Spleen (tissue), 11 donors: ENCODE measurements at regions not wholly inside any gene's neighbourhood (a gene's known extent, or its start where the extent isn't known, plus 50 kb on each side); places are given as distances from the start of the nearest gene placed in this dataset.

ENCODE experiments used
- DNase-seq: peaks from one replicate; pipeline ENCODE4 v3.0.0-alpha.2; 2020
- H3K27ac ChIP-seq, 8 donors: fragments of 200-600 bp; sonication (generic) in 7 of 8; 1 replicate in 4 of 8; 2 replicates in 4 of 8; pipeline versions ENCODE4 v1.5.0 to v1.8.0; 2016 to 2021; ENCODE audit warnings: inconsistent platforms in 4 of 8, mild to moderate bottlenecking in 4 of 8, moderate library complexity in 1 of 8
- H3K27me3 ChIP-seq, 7 donors: fragments of 200-600 bp; sonication (generic) in 6 of 7; replicated peaks in 1 of 7; 1 replicate in 4 of 7; 2 replicates in 3 of 7; pipeline versions ENCODE4 v1.5.0 to v1.8.0; 2016 to 2021; ENCODE audit warnings: inconsistent platforms in 3 of 7, mild to moderate bottlenecking in 1 of 7
- H3K36me3 ChIP-seq, 6 donors: fragments of 200-600 bp; sonication (generic) in 5 of 6; 1 replicate in 4 of 6; 2 replicates in 2 of 6; pipeline versions ENCODE4 v1.5.0 to v1.8.0; 2016 to 2021; ENCODE audit warnings: inconsistent platforms in 2 of 6
- H3K4me1 ChIP-seq, 6 donors: fragments of 200-600 bp; sonication (generic) in 5 of 6; 1 replicate in 3 of 6; 2 replicates in 3 of 6; pipeline versions ENCODE4 v1.5.0 to v1.8.0; 2016 to 2021; ENCODE audit warnings: inconsistent platforms in 3 of 6
- H3K4me3 ChIP-seq, 8 donors: fragments of 200-600 bp; sonication (generic) in 7 of 8; 1 replicate in 4 of 8; 2 replicates in 4 of 8; pipeline versions ENCODE4 v1.5.0 to v1.8.0; 2016 to 2021; ENCODE audit warnings: inconsistent platforms in 4 of 8, mild to moderate bottlenecking in 4 of 8, moderate library complexity in 2 of 8
- H3K9me3 ChIP-seq, 8 donors: fragments of 200-600 bp; sonication (generic) in 7 of 8; 1 replicate in 4 of 8; 2 replicates in 4 of 8; pipeline versions ENCODE4 v1.5.0 to v1.8.0; 2016 to 2021; ENCODE audit warnings: inconsistent platforms in 4 of 8
- CTCF ChIP-seq, 11 experiments: fragments of 200-600 bp in 7 of 11; fragments of 450-650 bp in 4 of 11; sonication (generic) in 4 of 11; IDR thresholded peaks in 8 of 11; conservative IDR thresholded peaks in 3 of 11; 1 replicate in 7 of 11; 2 replicates in 4 of 11; pipeline versions ENCODE4 v1.4.0 to v1.8.0; 2016 to 2021; ENCODE audit warnings: antibody characterized with exemption in 11 of 11, inconsistent platforms in 4 of 11, mild to moderate bottlenecking in 1 of 11
- POLR2A ChIP-seq, 3 donors: fragments of 450-650 bp; IDR thresholded peaks; one replicate each; pipeline ENCODE4 v1.5.1; 2017; ENCODE audit warnings: antibody characterized with exemption in 3 of 3, mild to moderate bottlenecking in 1 of 3
- POLR2AphosphoS5 ChIP-seq, 3 donors: sonication (generic); formaldehyde crosslinking; IDR thresholded peaks; one replicate each; pipeline ENCODE4 v1.5.1; 2017; ENCODE audit warnings: antibody characterized with exemption in 3 of 3
- WGBS, 5 donors: extraction: QIAGEN DNeasy Blood & Tissue Kit in 3 of 5; methylation state at CpG; one replicate each; pipeline versions ENCODE4 v1.1.5 to v1.1.7; 2013 to 2018; 5-methylcytosine and 5-hydroxymethylcytosine counted together
- intact Hi-C: fragments of 100-400 bp; cut with DNase I; formaldehyde crosslinking; loops from one replicate; pipeline ENCODE4 v1.15.0; 2023; ENCODE audit warnings: low total_unique reads
- donor health status: healthy with polysubstance abuse.
- donor health status: DM: no; HTN: no; CAD: no; lungs with moderate emphysema.
- donor health status: DM: no; HTN: no; CAD: no.
- donor health status: Bipolar disorder and iron deficiency.
- donor health status: healthy.
- donor health status: DM: no; HTN: no; CAD: no.
- donor health status: DM: yes; HTN: yes; CAD: no.

- peaks cover 0 to 5% (median 0%) of the 10 kb centered on the region in 8 donors for H3K9me3 ChIP-seq
- no peaks in the 10 kb centered on the region for H3K36me3 ChIP-seq
- H3K4me3 ChIP-seq, result no peak overlapping the region
- H3K27ac ChIP-seq, result no peak overlapping the region
- DNase-seq, result no peak
- H3K27me3 ChIP-seq, result no peaks in the 10 kb centered on the region
- TF ChIP-seq CTCF (IDR thresholded peaks at IDR 0.05 in 8 of 11, conservative IDR thresholded peaks at IDR 0.05 in 3 of 11) (no peak), POLR2A (IDR thresholded peaks at IDR 0.05) (no peak), POLR2AphosphoS5 (IDR thresholded peaks at IDR 0.05) (no peak)
- intact Hi-C loops, result no loop called here
- no peaks in the 10 kb centered on the region for H3K4me1 ChIP-seq
- WGBS, 5 donors, result 67 to 81% (median 73%) methylated on average over 4 of the region's 4 CpGs
Measured at GRCh38 chr3:79898907-79899306, 131.1 kb upstream of the ROBO1 start.

- 31 to 44% (median 38%) methylated on average over 1 of the region's 1 CpG for WGBS, 5 donors
- Histone ChIP-seq H3K36me3 (no peaks in the 10 kb centered on the region), H3K4me1 (no peaks in the 10 kb centered on the region), H3K27me3 (no peaks in the 10 kb centered on the region), H3K4me3 (no peak overlapping the region), H3K9me3 (peaks cover 0 to 5% (median 0%) of the 10 kb centered on the region in 8 donors), H3K27ac (no peak overlapping the region)
- no peak for TF ChIP-seq CTCF (IDR thresholded peaks at IDR 0.05 in 8 of 11, conservative IDR thresholded peaks at IDR 0.05 in 3 of 11)
- TF ChIP-seq POLR2AphosphoS5 (IDR thresholded peaks at IDR 0.05), result no peak
- no peak for TF ChIP-seq POLR2A (IDR thresholded peaks at IDR 0.05)
- intact Hi-C loops, result no loop called here
- no peak for DNase-seq
Measured at GRCh38 chr3:79896086-79896485, 128.3 kb upstream of the ROBO1 start.

GRCh38 chr3:79887213-79887612, 119.4 kb upstream of the ROBO1 start:
- 68 to 91% (median 80%) methylated on average over 2 of the region's 2 CpGs for WGBS, 5 donors
- TF ChIP-seq CTCF (IDR thresholded peaks at IDR 0.05 in 8 of 11, conservative IDR thresholded peaks at IDR 0.05 in 3 of 11) (no peak), POLR2AphosphoS5 (IDR thresholded peaks at IDR 0.05) (no peak), POLR2A (IDR thresholded peaks at IDR 0.05) (no peak)
- Histone ChIP-seq H3K27ac (no peak overlapping the region), H3K4me3 (no peak overlapping the region), H3K9me3 (peaks cover 0 to 9% (median 0%) of the 10 kb centered on the region in 8 donors), H3K36me3 (no peaks in the 10 kb centered on the region), H3K27me3 (no peaks in the 10 kb centered on the region), H3K4me1 (no peaks in the 10 kb centered on the region)
- intact Hi-C loops, result no loop called here
- DNase-seq, result no peak

- Histone ChIP-seq H3K4me3 (no peak overlapping the region), H3K9me3 (peaks cover 0 to 9% (median 0%) of the 10 kb centered on the region in 8 donors), H3K4me1 (no peaks in the 10 kb centered on the region), H3K36me3 (no peaks in the 10 kb centered on the region), H3K27me3 (no peaks in the 10 kb centered on the region), H3K27ac (no peak overlapping the region)
- intact Hi-C loops, result no loop called here
- no peak for TF ChIP-seq POLR2A (IDR thresholded peaks at IDR 0.05)
- TF ChIP-seq CTCF (IDR thresholded peaks at IDR 0.05 in 8 of 11, conservative IDR thresholded peaks at IDR 0.05 in 3 of 11), result no peak
- TF ChIP-seq POLR2AphosphoS5 (IDR thresholded peaks at IDR 0.05), result no peak
- no peak for DNase-seq
- 73 to 85% (median 76%) methylated on average over 4 of the region's 4 CpGs for WGBS, 5 donors
Measured at GRCh38 chr3:79886204-79886603, 118.4 kb upstream of the ROBO1 start.
